Body of pancreas (tissue), 4 donors: ENCODE measurements at regions not wholly inside any gene's neighbourhood (a gene's known extent, or its start where the extent isn't known, plus 50 kb on each side); places are given as distances from the start of the nearest gene placed in this dataset.
A peak's percentile ranks its signal among the peaks of the same experiment; 100 is the strongest.

Experiments
- ATAC-seq: fragments of 150-250 bp; one replicate; pipeline ENCODE4 v1.9.1; 2016
- DNase-seq, 4 donors: peaks; one replicate each; pipeline ENCODE4 v3.0.0-alpha.2; 2019
- H3K27ac ChIP-seq, 4 donors: fragments of 200-600 bp; sonication (generic); 1 replicate in 3 of 4; 2 replicates in 1 of 4; pipeline versions ENCODE4 v1.5.1 to v1.6.1; 2016 to 2019; ENCODE audit warnings: mild to moderate bottlenecking in 1 of 4, mixed read lengths in 1 of 4, moderate library complexity in 1 of 4
- H3K27me3 ChIP-seq, 2 donors: fragments of 200-600 bp; sonication (generic); one replicate each; pipeline ENCODE4 v1.6.0; 2016; ENCODE audit warnings: mild to moderate bottlenecking in 1 of 2
- H3K36me3 ChIP-seq, 2 donors: fragments of 200-600 bp; sonication (generic); replicated peaks in 1 of 2; 2 replicates each; pipeline ENCODE4 v1.5.1; 2016; ENCODE audit warnings: low read depth in 2 of 2; ENCODE audit not compliant: insufficient read depth in 1 of 2
- H3K4me1 ChIP-seq: fragments of 200-600 bp; sonication (generic); one replicate; pipeline ENCODE4 v1.6.0; 2016
- H3K4me3 ChIP-seq, 2 donors: fragments of 200-600 bp; sonication (generic); 1 replicate in 1 of 2; 2 replicates in 1 of 2; pipeline ENCODE4 v1.5.1; 2016 to 2019
- H3K9me3 ChIP-seq, 3 donors: fragments of 200-600 bp; sonication (generic); 1 replicate in 2 of 3; 2 replicates in 1 of 3; pipeline ENCODE4 v1.5.1; 2016
- CTCF ChIP-seq, 7 experiments: fragments of 450-650 bp in 4 of 7; fragments of 200-600 bp in 3 of 7; sonication (generic) in 3 of 7; IDR thresholded peaks; one replicate each; pipeline ENCODE4 v1.5.1; 2016 to 2019; ENCODE audit warnings: antibody characterized with exemption in 7 of 7
- POLR2A ChIP-seq, 3 donors: fragments of 450-650 bp; IDR thresholded peaks; one replicate each; pipeline ENCODE4 v1.6.1; 2016; ENCODE audit warnings: antibody characterized with exemption in 3 of 3, mild to moderate bottlenecking in 2 of 3
- WGBS, 2 donors: methylation state at CpG; one replicate each; pipeline ENCODE4 v1.1.5; 2017; 5-methylcytosine and 5-hydroxymethylcytosine counted together
- intact Hi-C: fragments of 100-400 bp; cut with DNase I; formaldehyde crosslinking; loops from one replicate; pipeline ENCODE4 v1.15.1; 2023

- DNase-seq (peak in 2 of 4 donors; percentile 52 to 64), ATAC-seq (no peak)
- H3K27ac ChIP-seq, result no peak overlapping the region
- no peaks in the 10 kb centered on the region for H3K27me3 ChIP-seq
- no peak overlapping the region for H3K4me3 ChIP-seq
- peaks cover 46% of the 10 kb centered on the region for H3K4me1 ChIP-seq
- TF ChIP-seq CTCF (IDR thresholded peaks at IDR 0.05) (no peak), POLR2A (IDR thresholded peaks at IDR 0.05) (no peak)
- WGBS, 2 donors, result 62 to 63% methylated on average over 10 of the region's 10 CpGs
- H3K36me3 ChIP-seq, result no peaks in the 10 kb centered on the region
- no peaks in the 10 kb centered on the region for H3K9me3 ChIP-seq
- intact Hi-C loops, result no loop called here
These were observed 1124.6 kb downstream of the AACS start for GRCh38 chr12:126189856-126190255.

GRCh38 chr12:126191031-126191891, 1126.0 kb downstream of the AACS start:
- ATAC-seq (peak; percentile 84), DNase-seq (peak; percentile 82 to 88 (median 85))
- H3K27me3 ChIP-seq, result no peaks in the 10 kb centered on the region
- 3 to 5% methylated on average over 15 to 56 of the region's 62 CpGs for WGBS, 2 donors
- TF ChIP-seq CTCF (IDR thresholded peaks at IDR 0.05) (no peak), POLR2A (IDR thresholded peaks at IDR 0.05) (peak; percentile 67 to 81 (median 72))
- no peaks in the 10 kb centered on the region for H3K36me3 ChIP-seq
- intact Hi-C loops, result no loop called here
- H3K4me1 ChIP-seq, result peaks cover 36% of the 10 kb centered on the region
- no peaks in the 10 kb centered on the region for H3K9me3 ChIP-seq
- peak overlapping the region; percentile 23 to 35 for H3K4me3 ChIP-seq
- peak overlapping the region; percentile 92 to 96 (median 94) for H3K27ac ChIP-seq

GRCh38 chr12:126191949-126192348, 1126.7 kb downstream of the AACS start:
- Histone ChIP-seq H3K4me3 (peak overlapping the region; percentile 23 to 35), H3K9me3 (no peaks in the 10 kb centered on the region), H3K36me3 (no peaks in the 10 kb centered on the region), H3K27me3 (no peaks in the 10 kb centered on the region), H3K4me1 (peaks cover 32% of the 10 kb centered on the region), H3K27ac (peak overlapping the region; percentile 92 to 96 (median 94))
- TF ChIP-seq CTCF (IDR thresholded peaks at IDR 0.05) (no peak), POLR2A (IDR thresholded peaks at IDR 0.05) (no peak)
- peak in 2 of 4 donors; percentile 21 to 24 for DNase-seq
- intact Hi-C loops, result no loop called here
- 39 to 62% methylated on average over 2 to 13 of the region's 13 CpGs for WGBS, 2 donors
- peak; percentile 6 for ATAC-seq

GRCh38 chr12:126193190-126193589, 1128.0 kb downstream of the AACS start:
- H3K27ac ChIP-seq, result peak overlapping the region; percentile 92 to 96 (median 94)
- no peaks in the 10 kb centered on the region for H3K36me3 ChIP-seq
- no peak overlapping the region for H3K4me3 ChIP-seq
- ATAC-seq, result no peak
- DNase-seq, result no peak
- peaks cover 35% of the 10 kb centered on the region for H3K4me1 ChIP-seq
- no peaks in the 10 kb centered on the region for H3K27me3 ChIP-seq
- no peaks in the 10 kb centered on the region for H3K9me3 ChIP-seq
- intact Hi-C loops, result no loop called here
- WGBS, 2 donors, result 34 to 38% methylated on average over 1 of the region's 1 CpG
- no peak for TF ChIP-seq CTCF (IDR thresholded peaks at IDR 0.05)
- TF ChIP-seq POLR2A (IDR thresholded peaks at IDR 0.05), result no peak
